Heart left ventricle (tissue), 16 donors: ENCODE measurements at regions not wholly inside any gene's neighbourhood (a gene's known extent, or its start where the extent isn't known, plus 50 kb on each side); places are given as distances from the start of the nearest gene placed in this dataset.
A peak's percentile ranks its signal among the peaks of the same experiment; 100 is the strongest.

Source experiments
- ATAC-seq, 4 donors: fragments of 200-7000 bp; cut with Tn5 transposase; one replicate each; pipeline ENCODE4 v1.9.1; 2020 to 2022; ENCODE audit warnings: moderate library complexity in 4 of 4, mild to moderate bottlenecking in 3 of 4, moderate number of reproducible peaks in 1 of 4
- DNase-seq, 5 donors: peaks; one replicate each; pipeline ENCODE4 v3.0.0-alpha.2; 2020
- H3K27ac ChIP-seq, 12 donors: fragments of 200-600 bp; sonication (generic) in 4 of 12; one replicate each; pipeline versions ENCODE4 v1.5.0 to v1.8.0; 2016 to 2022; ENCODE audit warnings: mild to moderate bottlenecking in 2 of 12
- H3K27me3 ChIP-seq, 9 donors: fragments of 200-600 bp; sonication (generic) in 2 of 9; one replicate each; pipeline versions ENCODE4 v1.5.1 to v1.8.0; 2016 to 2022; ENCODE audit warnings: mild to moderate bottlenecking in 3 of 9
- H3K36me3 ChIP-seq, 9 donors: fragments of 200-600 bp; sonication (generic) in 2 of 9; one replicate each; pipeline versions ENCODE4 v1.5.0 to v1.8.0; 2018 to 2022; ENCODE audit warnings: mild to moderate bottlenecking in 2 of 9
- H3K4me1 ChIP-seq, 12 donors: fragments of 200-600 bp; sonication (generic) in 4 of 12; one replicate each; pipeline versions ENCODE4 v1.5.0 to v1.8.0; 2016 to 2022; ENCODE audit warnings: mild to moderate bottlenecking in 3 of 12
- H3K4me3 ChIP-seq, 12 donors: fragments of 200-600 bp; sonication (generic) in 4 of 12; one replicate each; pipeline versions ENCODE4 v1.5.0 to v1.8.0; 2017 to 2022; ENCODE audit warnings: mild to moderate bottlenecking in 9 of 12, moderate library complexity in 4 of 12
- H3K9me3 ChIP-seq, 12 donors: fragments of 200-600 bp; sonication (generic) in 4 of 12; one replicate each; pipeline versions ENCODE4 v1.5.0 to v1.8.0; 2016 to 2022; ENCODE audit warnings: mild to moderate bottlenecking in 1 of 12
- POLR2A ChIP-seq, 2 donors: fragments of 450-650 bp; IDR thresholded peaks; one replicate each; pipeline ENCODE4 v1.6.1; 2017; ENCODE audit warnings: antibody characterized with exemption in 2 of 2, mild to moderate bottlenecking in 2 of 2, moderate library complexity in 2 of 2
- WGBS, 4 donors: extraction: QIAGEN DNeasy Blood & Tissue Kit in 2 of 4; methylation state at CpG; one replicate each; pipeline versions ENCODE4 v1.1.5 to v1.1.7; 2013 to 2018; 5-methylcytosine and 5-hydroxymethylcytosine counted together
- intact Hi-C, 10 donors: fragments of 100-400 bp; cut with DNase I; formaldehyde crosslinking; loops; one replicate each; pipeline versions ENCODE4 v1.11.1 to v1.14.2; 2022
- TF ChIP-seq, protein P1 (sequence below), 12 donors: fragments of 200-600 bp; sonication (generic) in 4 of 12; IDR thresholded peaks; one replicate each; pipeline versions ENCODE4 v1.5.0 to v1.8.0; 2018 to 2022; ENCODE audit warnings: antibody characterized with exemption in 12 of 12, mild to moderate bottlenecking in 5 of 12
- donor health status: ischemic (EF 13 %, LVEDD 7.1; RV severe dilation, severe dysfunction).
- donor health status: healthy with polysubstance abuse.
- donor health status: DM: no; HTN: yes; CAD: no.
- donor health status: DM: no; HTN: no; CAD: no.
- donor health status: ischemic (EF 25% LVEDD 6.9; RV normal size, moderate dysfunction).
- donor health status: ischemic (EF 25% LVEDD 5.7; RV mildly dilated, moderate dysfunction).
- donor health status: healthy.
- donor health status: DM: yes; HTN: yes; CAD: no.
- donor health status: ischemic (EF 35%, LVEDD 5.7; RV mildly dilated, moderate dysfunction).
- donor health status: nonischemic (EF 11% LVEDD 7.7; RV severe dilation, severe dysfunction).
- donor health status: DM: yes; HTN: yes; CAD: no.
- donor health status: PGD.
- donor health status: ischemic (EF 29% LVEDD 5.4; RV normal size, mild dysfunction).
- donor health status: nonischemic (EF 23%, LVEDD 6.1; RV moderate dilation, normal function).

GRCh38 chr12:30178916-30179315 is 395.2 kb upstream of the TMTC1 start:
- intact Hi-C loops, result no loop called here
- Histone ChIP-seq H3K27me3 (no peaks in the 10 kb centered on the region), H3K36me3 (no peaks in the 10 kb centered on the region), H3K4me3 (no peak overlapping the region), H3K9me3 (peaks cover 0 to 14% (median 0%) of the 10 kb centered on the region in 12 donors), H3K27ac (no peak overlapping the region), H3K4me1 (no peaks in the 10 kb centered on the region)
- DNase-seq (no peak), ATAC-seq (no peak)
- TF ChIP-seq, protein P1, sequence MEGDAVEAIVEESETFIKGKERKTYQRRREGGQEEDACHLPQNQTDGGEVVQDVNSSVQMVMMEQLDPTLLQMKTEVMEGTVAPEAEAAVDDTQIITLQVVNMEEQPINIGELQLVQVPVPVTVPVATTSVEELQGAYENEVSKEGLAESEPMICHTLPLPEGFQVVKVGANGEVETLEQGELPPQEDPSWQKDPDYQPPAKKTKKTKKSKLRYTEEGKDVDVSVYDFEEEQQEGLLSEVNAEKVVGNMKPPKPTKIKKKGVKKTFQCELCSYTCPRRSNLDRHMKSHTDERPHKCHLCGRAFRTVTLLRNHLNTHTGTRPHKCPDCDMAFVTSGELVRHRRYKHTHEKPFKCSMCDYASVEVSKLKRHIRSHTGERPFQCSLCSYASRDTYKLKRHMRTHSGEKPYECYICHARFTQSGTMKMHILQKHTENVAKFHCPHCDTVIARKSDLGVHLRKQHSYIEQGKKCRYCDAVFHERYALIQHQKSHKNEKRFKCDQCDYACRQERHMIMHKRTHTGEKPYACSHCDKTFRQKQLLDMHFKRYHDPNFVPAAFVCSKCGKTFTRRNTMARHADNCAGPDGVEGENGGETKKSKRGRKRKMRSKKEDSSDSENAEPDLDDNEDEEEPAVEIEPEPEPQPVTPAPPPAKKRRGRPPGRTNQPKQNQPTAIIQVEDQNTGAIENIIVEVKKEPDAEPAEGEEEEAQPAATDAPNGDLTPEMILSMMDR (IDR thresholded peaks at IDR 0.05), result no peak
- TF ChIP-seq POLR2A (IDR thresholded peaks at IDR 0.05), result no peak
- WGBS, 4 donors, result 82 to 87% (median 85%) methylated on average over 2 of the region's 2 CpGs

- H3K4me3 ChIP-seq, result no peak overlapping the region
- intact Hi-C loops, result no loop called here
- peaks cover 0 to 5% (median 0%) of the 10 kb centered on the region in 12 donors for H3K4me1 ChIP-seq
- H3K27ac ChIP-seq, result no peak overlapping the region
- no peak for DNase-seq
- H3K36me3 ChIP-seq, result no peaks in the 10 kb centered on the region
- 6 to 13% (median 9%) methylated on average over 39 to 58 of the region's 58 CpGs for WGBS, 4 donors
- H3K27me3 ChIP-seq, result peaks cover 5 to 43% (median 21%) of the 10 kb centered on the region in 9 donors
- no peaks in the 10 kb centered on the region for H3K9me3 ChIP-seq
- ATAC-seq, result peak in 1 of 4 donors; percentile 27
- no peak for TF ChIP-seq POLR2A (IDR thresholded peaks at IDR 0.05)
- TF ChIP-seq, protein P1 (IDR thresholded peaks at IDR 0.05), result no peak
Measured at GRCh38 chr12:30169839-30170591, 386.3 kb upstream of the TMTC1 start.

DNA sequence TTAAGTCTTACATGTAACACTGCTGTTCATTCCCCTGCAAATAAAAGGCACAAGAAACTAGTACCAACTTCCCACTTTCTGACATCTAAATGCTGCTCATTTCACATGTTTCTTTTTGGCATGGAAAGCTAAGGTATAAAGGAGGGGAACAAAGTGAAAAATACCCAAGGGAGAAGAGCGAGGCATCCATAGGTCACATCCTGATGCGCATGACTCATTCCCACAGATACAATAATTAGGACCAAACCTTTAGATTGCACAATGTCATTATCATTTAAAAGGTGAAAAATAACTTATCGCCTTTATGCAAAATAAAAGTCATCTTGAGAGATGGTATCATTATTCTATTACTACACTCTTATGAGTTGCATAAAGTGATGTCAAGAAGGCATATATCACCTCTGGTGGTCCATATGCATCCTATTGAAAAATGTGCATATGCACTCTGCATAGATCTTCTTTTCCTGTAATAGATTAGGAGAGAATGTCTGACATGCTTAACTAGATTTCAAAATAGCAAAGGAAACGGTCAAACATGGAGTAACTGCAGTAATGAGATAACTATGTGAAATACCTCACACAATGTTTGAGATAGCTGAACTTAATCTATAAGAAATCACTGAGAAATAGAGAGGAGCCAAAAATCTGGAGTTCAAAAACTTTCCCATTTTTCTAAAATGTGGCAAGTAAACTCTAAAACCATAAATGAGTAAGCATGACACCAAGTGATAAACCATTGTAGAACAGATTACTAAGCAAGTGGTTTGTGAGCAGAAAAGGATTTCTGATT is 382.5 kb upstream of the TMTC1 start:
- ATAC-seq, result no peak
- peaks cover 5 to 35% (median 21%) of the 10 kb centered on the region in 9 donors for H3K27me3 ChIP-seq

More for the DNA sequence above, 382.5 kb upstream of the TMTC1 start:
- H3K27ac ChIP-seq, result no peak overlapping the region
- 74 to 79% (median 77%) methylated on average over 4 of the region's 4 CpGs for WGBS, 4 donors
- H3K9me3 ChIP-seq, result peaks cover 0 to 5% (median 0%) of the 10 kb centered on the region in 12 donors
- intact Hi-C loops, result no loop called here
- H3K4me1 ChIP-seq, result peaks cover 0 to 5% (median 0%) of the 10 kb centered on the region in 12 donors
- H3K36me3 ChIP-seq, result no peaks in the 10 kb centered on the region
- no peak for DNase-seq
- TF ChIP-seq, protein P1 (IDR thresholded peaks at IDR 0.05), result no peak
- TF ChIP-seq POLR2A (IDR thresholded peaks at IDR 0.05), result no peak
- no peak overlapping the region for H3K4me3 ChIP-seq
